SK-N-SH (cell line): ENCODE measurements at regions not wholly inside any gene's neighbourhood (a gene's known extent, or its start where the extent isn't known, plus 50 kb on each side); places are given as distances from the start of the nearest gene placed in this dataset.

Source experiments
- CTCF ChIA-PET: fragments of 300-600, 350-600 bp; formaldehyde crosslinking; extraction: SDS; loops from one replicate; lab custom pipeline; 2021; lab: Yijun Ruan, JAX
- POLR2A ChIA-PET: fragments of 350-600 bp; sonication (Branson Sonifier 250); formaldehyde crosslinking; extraction: SDS; loops from one replicate; lab custom pipeline; 2020; ENCODE audit warnings: antibody characterized with exemption, inconsistent platforms; lab: Yijun Ruan, JAX
- DNase-seq: peaks from one replicate; pipeline ENCODE4 v3.0.0; 2012
- H2AFZ ChIP-seq: fragments of 200-600 bp; sonication (generic); 2 replicates; pipeline ENCODE4 v1.8.1; 2016; ENCODE audit warnings: antibody characterized with exemption, mild to moderate bottlenecking, low read depth
- H3F3A ChIP-seq: fragments of 200-600 bp; sonication (generic); replicated peaks from 2 replicates; pipeline ENCODE3; 2016; ENCODE audit warnings: antibody characterized with exemption, mild to moderate bottlenecking; ENCODE audit not compliant: insufficient read depth
- H3K27ac ChIP-seq, 2 experiments: fragments of 200-500 bp in 1 of 2; fragments of 200-600 bp in 1 of 2; sonication (Bioruptor generic) in 1 of 2; sonication (generic), shearing (Covaris generic) in 1 of 2; 2 replicates each; pipeline versions ENCODE4 v1.5.1 to v1.6.1; 2014 to 2016; ENCODE audit warnings: low read depth in 2 of 2, inconsistent platforms in 1 of 2, low read length in 1 of 2, mild to moderate bottlenecking in 1 of 2, mixed read lengths in 1 of 2
- H3K27me3 ChIP-seq: fragments of 200-600 bp; sonication (generic), shearing (Covaris generic); 2 replicates; pipeline ENCODE4 v1.6.1; 2016; ENCODE audit warnings: mixed run types; ENCODE audit not compliant: insufficient read depth
- H3K36me3 ChIP-seq, 2 experiments: fragments of 200-500 bp in 1 of 2; fragments of 200-600 bp in 1 of 2; sonication (Bioruptor generic) in 1 of 2; sonication (generic) in 1 of 2; replicated peaks in 1 of 2; 2 replicates each; pipeline versions ENCODE3 to v1.5.1; 2014 to 2016; ENCODE audit warnings: low read length in 1 of 2, mild to moderate bottlenecking in 1 of 2; ENCODE audit not compliant: insufficient read depth in 2 of 2, control insufficient read depth in 1 of 2
- H3K4me1 ChIP-seq, 2 experiments: fragments of 200-500 bp in 1 of 2; fragments of 200-600 bp in 1 of 2; sonication (Bioruptor generic) in 1 of 2; sonication (generic), shearing (Covaris generic) in 1 of 2; 2 replicates each; pipeline versions ENCODE4 v1.5.1 to v1.6.1; 2014 to 2016; ENCODE audit warnings: low read depth in 1 of 2, low read length in 1 of 2, mixed run types in 1 of 2; ENCODE audit not compliant: insufficient read depth in 2 of 2, control insufficient read depth in 1 of 2
- H3K4me2 ChIP-seq: fragments of 200-600 bp; sonication (generic), shearing (Covaris generic); 2 replicates; pipeline ENCODE4 v1.6.1; 2017; ENCODE audit warnings: mixed run types
- H3K4me3 ChIP-seq, 2 experiments: fragments of 200-500 bp in 1 of 2; fragments of 200-600 bp in 1 of 2; sonication (Bioruptor generic) in 1 of 2; sonication (generic), shearing (Covaris generic) in 1 of 2; 2 replicates each; pipeline versions ENCODE4 v1.5.1 to v1.8.1; 2014 to 2016; ENCODE audit warnings: low read depth in 2 of 2, inconsistent platforms in 1 of 2, low read length in 1 of 2, mild to moderate bottlenecking in 1 of 2, mixed read lengths in 1 of 2, moderate library complexity in 1 of 2
- H3K79me2 ChIP-seq: fragments of 200-600 bp; sonication (generic); 2 replicates; pipeline ENCODE4 v1.8.1; 2017; ENCODE audit warnings: mild to moderate bottlenecking; ENCODE audit not compliant: insufficient read depth
- H3K9ac ChIP-seq: fragments of 200-600 bp; sonication (generic); 2 replicates; pipeline ENCODE4 v1.6.1; 2017; ENCODE audit warnings: mixed run types
- H3K9me2 ChIP-seq: fragments of 200-600 bp; sonication (generic); 2 replicates; pipeline ENCODE4 v1.6.1; 2017; ENCODE audit warnings: mixed run types
- H3K9me3 ChIP-seq: fragments of 200-600 bp; sonication (generic); 2 replicates; pipeline ENCODE4 v1.6.1; 2017; ENCODE audit warnings: mixed run types, mild to moderate bottlenecking, moderate library complexity
- H4K20me1 ChIP-seq: fragments of 200-600 bp; sonication (generic); 2 replicates; pipeline ENCODE4 v1.6.1; 2017; ENCODE audit warnings: mild to moderate bottlenecking, mixed run types; ENCODE audit not compliant: insufficient read depth
- CHD2 ChIP-seq: fragments of 150-350 bp; IDR thresholded peaks from 2 replicates; pipeline ENCODE4 v1.6.1; 2018; ENCODE audit warnings: low read length; ENCODE audit not compliant: partially characterized antibody
- ELF1 ChIP-seq: IDR thresholded peaks from 2 replicates; pipeline ENCODE4 v1.4.0; 2012
- EP300 ChIP-seq, 2 experiments: IDR thresholded peaks; 2 replicates each; pipeline versions ENCODE4 v1.4.0 to v1.6.1; 2012; ENCODE audit warnings: borderline replicate concordance in 1 of 2, low read depth in 1 of 2, low read length in 1 of 2
- EZH2phosphoT487 ChIP-seq: fragments of 200-600 bp; sonication (generic); IDR thresholded peaks from 2 replicates; pipeline ENCODE4 v1.6.1; 2017; ENCODE audit warnings: low read depth, mixed run types, mild to moderate bottlenecking, antibody characterized with exemption, moderate library complexity, borderline replicate concordance
- FOSL2 ChIP-seq: IDR thresholded peaks from 2 replicates; pipeline ENCODE4 v1.4.0; 2012; ENCODE audit warnings: low read depth, mild to moderate bottlenecking, moderate library complexity, borderline replicate concordance
- FOXJ3 ChIP-seq: sonication (generic); formaldehyde crosslinking; IDR thresholded peaks from 2 replicates; pipeline ENCODE4 v1.5.1; 2020; ENCODE audit warnings: mild to moderate bottlenecking, missing genetic modification reagents
- FOXM1 ChIP-seq: IDR thresholded peaks from 2 replicates; pipeline ENCODE4 v1.4.0; 2012; ENCODE audit warnings: low read depth, mild to moderate bottlenecking
- GABPA ChIP-seq: IDR thresholded peaks from 2 replicates; pipeline ENCODE4 v1.4.0; 2012; ENCODE audit warnings: low read depth, mild to moderate bottlenecking
- GATA2 ChIP-seq: sonication (generic); formaldehyde crosslinking; IDR thresholded peaks from 2 replicates; pipeline ENCODE4 v1.5.0; 2020; ENCODE audit warnings: mild to moderate bottlenecking, missing genetic modification reagents
- MEF2A ChIP-seq: IDR thresholded peaks from 2 replicates; pipeline ENCODE4 v1.4.0; 2012; ENCODE audit warnings: low read depth, borderline replicate concordance
- POLR2AphosphoS5 ChIP-seq: IDR thresholded peaks from 2 replicates; pipeline ENCODE4 v1.6.1; 2012; ENCODE audit warnings: low read depth, low read length
- RCOR1 ChIP-seq: fragments of 150-350 bp; IDR thresholded peaks from 2 replicates; pipeline ENCODE4 v1.6.1; 2017; ENCODE audit warnings: antibody characterized with exemption, low read length
- RXRA ChIP-seq: IDR thresholded peaks from 2 replicates; pipeline ENCODE4 v1.4.0; 2012; ENCODE audit warnings: low read depth, mild to moderate bottlenecking, borderline replicate concordance
- TCF12 ChIP-seq: IDR thresholded peaks from 2 replicates; pipeline ENCODE4 v1.4.0; 2012
- WGBS: methylation state at CpG from one replicate; pipeline ENCODE4 v1.1.6; 2017; ENCODE audit warnings: low lambda C conversion rate; 5-methylcytosine and 5-hydroxymethylcytosine counted together
- TF ChIP-seq, protein P1 (sequence below): fragments of 150-350 bp; IDR thresholded peaks from 2 replicates; pipeline ENCODE4 v1.6.1; 2016; ENCODE audit warnings: mild to moderate bottlenecking, low read depth, low read length
- TF ChIP-seq, protein P2 (sequence below): IDR thresholded peaks from 2 replicates; pipeline ENCODE4 v1.4.0; 2012; ENCODE audit warnings: low read depth, borderline replicate concordance
- TF ChIP-seq, protein P3 (sequence below): IDR thresholded peaks from 2 replicates; pipeline ENCODE4 v1.4.0; 2012; ENCODE audit warnings: low read depth
- TF ChIP-seq, protein P4 (sequence below): fragments of 150-350 bp; IDR thresholded peaks from 2 replicates; pipeline ENCODE4 v1.6.1; 2017; ENCODE audit warnings: antibody characterized with exemption, low read length, low read depth, borderline replicate concordance
- TF ChIP-seq, protein P5 (sequence below): fragments of 200-600 bp; sonication (generic); IDR thresholded peaks from 2 replicates; pipeline ENCODE4 v1.6.1; 2017; ENCODE audit warnings: antibody characterized with exemption, mild to moderate bottlenecking, moderate library complexity

DNA sequence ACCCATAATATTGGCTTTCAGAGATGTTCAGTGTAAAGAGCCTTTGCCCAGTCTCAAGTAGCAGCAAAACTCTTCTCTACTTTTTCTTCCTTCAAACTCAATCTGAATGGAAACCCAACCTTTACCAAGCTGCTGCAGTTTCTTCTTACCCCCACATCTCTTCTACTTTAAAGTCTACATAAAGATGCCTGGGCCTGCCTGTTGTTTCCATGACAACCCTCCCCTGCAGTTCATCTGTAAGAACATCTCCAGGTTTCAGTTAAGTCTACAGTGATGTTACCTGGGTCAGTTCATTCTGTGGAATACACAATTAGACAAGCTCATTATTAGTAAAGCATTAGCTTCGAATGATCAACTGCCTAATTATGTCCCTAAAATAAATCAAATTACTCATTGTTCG lies 81.4 kb downstream of the SPANXN3 start:
- ChIA-PET CTCF (no interaction called here), POLR2A (no interaction called here)
- no peak overlapping the region for H3K27ac ChIP-seq
- H3K4me3 ChIP-seq, result no peak overlapping the region
- H3K79me2 ChIP-seq, result no peaks in the 10 kb centered on the region
- H3K9ac ChIP-seq, result no peak overlapping the region
- no peaks in the 10 kb centered on the region for H3K27me3 ChIP-seq
- H3K4me2 ChIP-seq, result no peak overlapping the region
- H4K20me1 ChIP-seq, result no peaks in the 10 kb centered on the region
- 0% methylated on average over 2 of the region's 2 CpGs for WGBS
- H3K4me1 ChIP-seq, result no peaks in the 10 kb centered on the region
- TF ChIP-seq ELF1 (no peak), EZH2phosphoT487 (no peak), FOSL2 (no peak), TCF12 (no peak), FOXJ3 (no peak), RXRA (no peak), GABPA (no peak), MEF2A (no peak), POLR2AphosphoS5 (no peak), FOXM1 (no peak), RCOR1 (no peak), GATA2 (no peak)
- TF ChIP-seq, protein P1, sequence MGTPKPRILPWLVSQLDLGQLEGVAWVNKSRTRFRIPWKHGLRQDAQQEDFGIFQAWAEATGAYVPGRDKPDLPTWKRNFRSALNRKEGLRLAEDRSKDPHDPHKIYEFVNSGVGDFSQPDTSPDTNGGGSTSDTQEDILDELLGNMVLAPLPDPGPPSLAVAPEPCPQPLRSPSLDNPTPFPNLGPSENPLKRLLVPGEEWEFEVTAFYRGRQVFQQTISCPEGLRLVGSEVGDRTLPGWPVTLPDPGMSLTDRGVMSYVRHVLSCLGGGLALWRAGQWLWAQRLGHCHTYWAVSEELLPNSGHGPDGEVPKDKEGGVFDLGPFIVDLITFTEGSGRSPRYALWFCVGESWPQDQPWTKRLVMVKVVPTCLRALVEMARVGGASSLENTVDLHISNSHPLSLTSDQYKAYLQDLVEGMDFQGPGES, result no peak
- TF ChIP-seq, protein P2, sequence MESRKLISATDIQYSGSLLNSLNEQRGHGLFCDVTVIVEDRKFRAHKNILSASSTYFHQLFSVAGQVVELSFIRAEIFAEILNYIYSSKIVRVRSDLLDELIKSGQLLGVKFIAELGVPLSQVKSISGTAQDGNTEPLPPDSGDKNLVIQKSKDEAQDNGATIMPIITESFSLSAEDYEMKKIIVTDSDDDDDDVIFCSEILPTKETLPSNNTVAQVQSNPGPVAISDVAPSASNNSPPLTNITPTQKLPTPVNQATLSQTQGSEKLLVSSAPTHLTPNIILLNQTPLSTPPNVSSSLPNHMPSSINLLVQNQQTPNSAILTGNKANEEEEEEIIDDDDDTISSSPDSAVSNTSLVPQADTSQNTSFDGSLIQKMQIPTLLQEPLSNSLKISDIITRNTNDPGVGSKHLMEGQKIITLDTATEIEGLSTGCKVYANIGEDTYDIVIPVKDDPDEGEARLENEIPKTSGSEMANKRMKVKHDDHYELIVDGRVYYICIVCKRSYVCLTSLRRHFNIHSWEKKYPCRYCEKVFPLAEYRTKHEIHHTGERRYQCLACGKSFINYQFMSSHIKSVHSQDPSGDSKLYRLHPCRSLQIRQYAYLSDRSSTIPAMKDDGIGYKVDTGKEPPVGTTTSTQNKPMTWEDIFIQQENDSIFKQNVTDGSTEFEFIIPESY, result no peak
- TF ChIP-seq, protein P3, sequence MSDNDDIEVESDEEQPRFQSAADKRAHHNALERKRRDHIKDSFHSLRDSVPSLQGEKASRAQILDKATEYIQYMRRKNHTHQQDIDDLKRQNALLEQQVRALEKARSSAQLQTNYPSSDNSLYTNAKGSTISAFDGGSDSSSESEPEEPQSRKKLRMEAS, result no peak
- TF ChIP-seq, all 33 proteins: peak for 0
- no peaks in the 10 kb centered on the region for H3K36me3 ChIP-seq
- no peaks in the 10 kb centered on the region for H3K9me3 ChIP-seq
- H3F3A ChIP-seq, result no peaks in the 10 kb centered on the region
- H2AFZ ChIP-seq, result no peak overlapping the region
- no peaks in the 10 kb centered on the region for H3K9me2 ChIP-seq
- DNase-seq, result no peak

DNA sequence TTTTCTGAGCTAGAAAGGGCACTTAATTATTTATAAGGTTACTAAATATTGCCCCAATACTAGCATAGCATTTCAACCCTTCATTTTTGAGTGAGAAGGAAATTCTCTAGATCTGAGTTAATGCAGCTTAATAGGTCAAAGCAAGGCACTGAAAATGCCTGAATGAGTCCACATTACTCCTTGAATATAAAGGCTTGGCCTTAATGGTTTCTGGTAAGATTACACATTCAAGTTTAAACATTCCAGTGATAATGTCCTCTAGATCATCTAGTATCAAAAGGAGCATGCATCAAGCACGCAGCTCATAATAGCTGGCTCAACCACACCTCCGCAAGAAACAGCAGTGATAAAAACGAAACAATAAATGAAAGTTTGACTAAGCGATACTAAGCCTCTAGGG lies 87.5 kb downstream of the SPANXN3 start:
- Histone ChIP-seq H4K20me1 (no peaks in the 10 kb centered on the region), H2AFZ (no peak overlapping the region), H3K4me2 (no peak overlapping the region), H3F3A (no peaks in the 10 kb centered on the region), H3K9me2 (no peaks in the 10 kb centered on the region), H3K4me1 (no peaks in the 10 kb centered on the region), H3K36me3 (no peaks in the 10 kb centered on the region), H3K79me2 (no peaks in the 10 kb centered on the region), H3K9ac (no peak overlapping the region), H3K9me3 (no peaks in the 10 kb centered on the region), H3K27me3 (no peaks in the 10 kb centered on the region), H3K27ac (no peak overlapping the region), H3K4me3 (no peak overlapping the region)
- no peak for TF ChIP-seq EP300 (IDR thresholded peaks at IDR 0.05; ENCODE audit: borderline replicate concordance in 1 of 2, low read depth in 1 of 2, low read length in 1 of 2)
- TF ChIP-seq, protein P3, result no peak
- no peak for TF ChIP-seq CHD2
- TF ChIP-seq, protein P4, sequence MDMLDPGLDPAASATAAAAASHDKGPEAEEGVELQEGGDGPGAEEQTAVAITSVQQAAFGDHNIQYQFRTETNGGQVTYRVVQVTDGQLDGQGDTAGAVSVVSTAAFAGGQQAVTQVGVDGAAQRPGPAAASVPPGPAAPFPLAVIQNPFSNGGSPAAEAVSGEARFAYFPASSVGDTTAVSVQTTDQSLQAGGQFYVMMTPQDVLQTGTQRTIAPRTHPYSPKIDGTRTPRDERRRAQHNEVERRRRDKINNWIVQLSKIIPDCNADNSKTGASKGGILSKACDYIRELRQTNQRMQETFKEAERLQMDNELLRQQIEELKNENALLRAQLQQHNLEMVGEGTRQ, result no peak
- TF ChIP-seq, protein P5, sequence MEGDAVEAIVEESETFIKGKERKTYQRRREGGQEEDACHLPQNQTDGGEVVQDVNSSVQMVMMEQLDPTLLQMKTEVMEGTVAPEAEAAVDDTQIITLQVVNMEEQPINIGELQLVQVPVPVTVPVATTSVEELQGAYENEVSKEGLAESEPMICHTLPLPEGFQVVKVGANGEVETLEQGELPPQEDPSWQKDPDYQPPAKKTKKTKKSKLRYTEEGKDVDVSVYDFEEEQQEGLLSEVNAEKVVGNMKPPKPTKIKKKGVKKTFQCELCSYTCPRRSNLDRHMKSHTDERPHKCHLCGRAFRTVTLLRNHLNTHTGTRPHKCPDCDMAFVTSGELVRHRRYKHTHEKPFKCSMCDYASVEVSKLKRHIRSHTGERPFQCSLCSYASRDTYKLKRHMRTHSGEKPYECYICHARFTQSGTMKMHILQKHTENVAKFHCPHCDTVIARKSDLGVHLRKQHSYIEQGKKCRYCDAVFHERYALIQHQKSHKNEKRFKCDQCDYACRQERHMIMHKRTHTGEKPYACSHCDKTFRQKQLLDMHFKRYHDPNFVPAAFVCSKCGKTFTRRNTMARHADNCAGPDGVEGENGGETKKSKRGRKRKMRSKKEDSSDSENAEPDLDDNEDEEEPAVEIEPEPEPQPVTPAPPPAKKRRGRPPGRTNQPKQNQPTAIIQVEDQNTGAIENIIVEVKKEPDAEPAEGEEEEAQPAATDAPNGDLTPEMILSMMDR, result no peak
- no peak for TF ChIP-seq RXRA
- no peak for TF ChIP-seq GABPA
- 3% methylated on average over 4 of the region's 4 CpGs for WGBS
- DNase-seq, result no peak
- POLR2A ChIA-PET, result no interaction called here
- CTCF ChIA-PET, result no interaction called here
